Hepatocyte (in vitro differentiated cells): ENCODE measurements at regions not wholly inside any gene's neighbourhood (a gene's known extent, or its start where the extent isn't known, plus 50 kb on each side); places are given as distances from the start of the nearest gene placed in this dataset.
"Not testable (repeated sequence)": the region's sequence is repeated elsewhere in the genome, so short reads cannot be mapped to it uniquely, and the experiment has no call there.

Experiments
- DNase-seq: peaks from one replicate; pipeline ENCODE4 v3.0.0-alpha.2; 2016; ENCODE audit warnings: low spot score
- H2AFZ ChIP-seq: fragments of 200-600 bp; sonication (generic); 2 replicates; pipeline ENCODE4 v1.6.0; 2016; ENCODE audit warnings: antibody characterized with exemption, mild to moderate bottlenecking
- H3K27ac ChIP-seq: fragments of 200-600 bp; sonication (generic); 2 replicates; pipeline ENCODE4 v1.5.1; 2016; ENCODE audit warnings: mild to moderate bottlenecking
- H3K27me3 ChIP-seq: fragments of 200-600 bp; sonication (generic); 2 replicates; pipeline ENCODE4 v1.6.1; 2016
- H3K36me3 ChIP-seq: fragments of 200-600 bp; sonication (generic); replicated peaks from 2 replicates; pipeline ENCODE4 v1.5.1; 2016; ENCODE audit warnings: low read depth; ENCODE audit not compliant: insufficient read depth
- H3K4me1 ChIP-seq: fragments of 200-600 bp; sonication (generic); 2 replicates; pipeline ENCODE4 v1.5.1; 2016; ENCODE audit warnings: mild to moderate bottlenecking, moderate library complexity; ENCODE audit not compliant: insufficient read depth
- H3K4me2 ChIP-seq: fragments of 200-600 bp; sonication (generic); 2 replicates; pipeline ENCODE4 v1.6.0; 2016
- H3K4me3 ChIP-seq: fragments of 200-600 bp; sonication (generic); 2 replicates; pipeline ENCODE4 v1.5.1; 2016; ENCODE audit warnings: mild to moderate bottlenecking
- H3K79me2 ChIP-seq: fragments of 200-600 bp; sonication (generic); 2 replicates; pipeline ENCODE4 v1.6.0; 2017; ENCODE audit warnings: mild to moderate bottlenecking
- H3K9me2 ChIP-seq: fragments of 200-600 bp; sonication (generic); replicated peaks from 2 replicates; pipeline ENCODE4 v1.6.0; 2017; ENCODE audit warnings: mild to moderate bottlenecking; ENCODE audit not compliant: insufficient read depth
- H3K9me3 ChIP-seq: fragments of 200-600 bp; sonication (generic); 2 replicates; pipeline ENCODE4 v1.5.1; 2016; ENCODE audit warnings: low read depth, mild to moderate bottlenecking
- H4K20me1 ChIP-seq: fragments of 200-600 bp; sonication (generic); 2 replicates; pipeline ENCODE4 v1.6.0; 2016; ENCODE audit warnings: mild to moderate bottlenecking; ENCODE audit not compliant: insufficient read depth, poor library complexity, severe bottlenecking
- EZH2 ChIP-seq: fragments of 200-600 bp; sonication (generic); IDR thresholded peaks from 2 replicates; pipeline ENCODE4 v1.6.1; 2016; ENCODE audit warnings: antibody characterized with exemption, mild to moderate bottlenecking, borderline replicate concordance
- EZH2phosphoT487 ChIP-seq: fragments of 200-600 bp; sonication (generic); IDR thresholded peaks from one replicate; pipeline ENCODE4 v1.6.1; 2018; ENCODE audit warnings: antibody characterized with exemption, mild to moderate bottlenecking, low read depth, moderate library complexity; ENCODE audit not compliant: unreplicated experiment, severe bottlenecking
- WGBS: methylation state at CpG from one replicate; pipeline ENCODE4 v1.1.6; 2016; ENCODE audit warnings: low lambda C conversion rate; ENCODE audit errors: missing lambda C conversion rate; 5-methylcytosine and 5-hydroxymethylcytosine counted together
- TF ChIP-seq, protein P1 (sequence below): fragments of 200-600 bp; sonication (generic); IDR thresholded peaks from 2 replicates; pipeline ENCODE4 v1.5.1; 2016; ENCODE audit warnings: antibody characterized with exemption, mild to moderate bottlenecking; ENCODE audit not compliant: poor library complexity

DNA sequence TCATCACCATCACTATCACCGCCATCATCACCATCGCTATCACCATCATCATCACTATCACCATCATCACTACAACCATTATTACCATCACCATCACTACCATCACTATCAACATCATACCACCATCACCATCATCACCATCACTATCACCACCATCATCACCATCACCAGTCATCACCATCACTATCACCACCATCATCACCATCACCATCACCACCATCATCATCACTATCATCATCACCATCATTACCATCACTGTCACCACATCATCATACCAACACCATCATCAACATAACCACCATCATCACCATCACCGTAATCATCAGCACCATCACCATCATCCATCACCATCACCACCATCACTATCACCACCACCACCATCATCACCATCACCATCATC lies 213.8 kb downstream of the ALG10 start:
- H3K4me2 ChIP-seq, result no peak overlapping the region
- no peaks in the 10 kb centered on the region for H3K4me1 ChIP-seq
- H3K9me3 ChIP-seq, result no peaks in the 10 kb centered on the region
- 95% methylated on average over 3 of the region's 3 CpGs for WGBS
- no peaks in the 10 kb centered on the region for H4K20me1 ChIP-seq
- no peaks in the 10 kb centered on the region for H3K27me3 ChIP-seq
- H3K79me2 ChIP-seq, result no peaks in the 10 kb centered on the region
- no peaks in the 10 kb centered on the region for H3K36me3 ChIP-seq
- H2AFZ ChIP-seq, result no peak overlapping the region
- H3K9me2 ChIP-seq, result no peaks in the 10 kb centered on the region
- no peak for DNase-seq
- no peak for TF ChIP-seq EZH2phosphoT487
- no peak for TF ChIP-seq EZH2
- TF ChIP-seq, protein P1, sequence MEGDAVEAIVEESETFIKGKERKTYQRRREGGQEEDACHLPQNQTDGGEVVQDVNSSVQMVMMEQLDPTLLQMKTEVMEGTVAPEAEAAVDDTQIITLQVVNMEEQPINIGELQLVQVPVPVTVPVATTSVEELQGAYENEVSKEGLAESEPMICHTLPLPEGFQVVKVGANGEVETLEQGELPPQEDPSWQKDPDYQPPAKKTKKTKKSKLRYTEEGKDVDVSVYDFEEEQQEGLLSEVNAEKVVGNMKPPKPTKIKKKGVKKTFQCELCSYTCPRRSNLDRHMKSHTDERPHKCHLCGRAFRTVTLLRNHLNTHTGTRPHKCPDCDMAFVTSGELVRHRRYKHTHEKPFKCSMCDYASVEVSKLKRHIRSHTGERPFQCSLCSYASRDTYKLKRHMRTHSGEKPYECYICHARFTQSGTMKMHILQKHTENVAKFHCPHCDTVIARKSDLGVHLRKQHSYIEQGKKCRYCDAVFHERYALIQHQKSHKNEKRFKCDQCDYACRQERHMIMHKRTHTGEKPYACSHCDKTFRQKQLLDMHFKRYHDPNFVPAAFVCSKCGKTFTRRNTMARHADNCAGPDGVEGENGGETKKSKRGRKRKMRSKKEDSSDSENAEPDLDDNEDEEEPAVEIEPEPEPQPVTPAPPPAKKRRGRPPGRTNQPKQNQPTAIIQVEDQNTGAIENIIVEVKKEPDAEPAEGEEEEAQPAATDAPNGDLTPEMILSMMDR, result no peak
- H3K27ac ChIP-seq, result no peak overlapping the region
- H3K4me3 ChIP-seq, result no peak overlapping the region

DNA sequence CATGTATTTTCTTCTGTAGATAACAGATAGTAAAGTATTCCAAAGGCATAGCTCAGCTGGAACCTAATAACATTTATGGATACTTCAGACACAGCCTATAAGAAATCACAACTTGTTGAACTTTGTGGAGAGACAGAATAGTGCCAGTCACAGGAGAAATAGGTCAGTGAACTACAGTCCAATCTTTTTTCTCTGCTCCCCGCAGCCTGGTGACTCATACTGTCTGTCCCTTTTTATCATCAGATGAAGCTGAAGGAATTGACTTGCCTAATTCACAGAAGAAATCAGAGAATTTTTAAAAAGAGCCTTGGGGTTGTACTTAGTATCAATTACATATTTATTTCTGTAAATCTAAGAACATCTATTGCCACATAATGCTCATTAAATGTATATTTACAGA lies 222.3 kb downstream of the ALG10 start:
- Histone ChIP-seq H3K4me2 (no peak overlapping the region), H3K9me2 (no peaks in the 10 kb centered on the region), H2AFZ (no peak overlapping the region), H3K4me1 (no peaks in the 10 kb centered on the region), H3K27me3 (no peaks in the 10 kb centered on the region), H3K27ac (no peak overlapping the region), H4K20me1 (no peaks in the 10 kb centered on the region), H3K9me3 (no peaks in the 10 kb centered on the region), H3K36me3 (no peaks in the 10 kb centered on the region), H3K79me2 (no peaks in the 10 kb centered on the region), H3K4me3 (no peak overlapping the region)
- TF ChIP-seq EZH2phosphoT487 (no peak), EZH2 (no peak)
- TF ChIP-seq, protein P1, result no peak
- no peak for DNase-seq
- WGBS, result 67% methylated on average over 1 of the region's 1 CpG

DNA sequence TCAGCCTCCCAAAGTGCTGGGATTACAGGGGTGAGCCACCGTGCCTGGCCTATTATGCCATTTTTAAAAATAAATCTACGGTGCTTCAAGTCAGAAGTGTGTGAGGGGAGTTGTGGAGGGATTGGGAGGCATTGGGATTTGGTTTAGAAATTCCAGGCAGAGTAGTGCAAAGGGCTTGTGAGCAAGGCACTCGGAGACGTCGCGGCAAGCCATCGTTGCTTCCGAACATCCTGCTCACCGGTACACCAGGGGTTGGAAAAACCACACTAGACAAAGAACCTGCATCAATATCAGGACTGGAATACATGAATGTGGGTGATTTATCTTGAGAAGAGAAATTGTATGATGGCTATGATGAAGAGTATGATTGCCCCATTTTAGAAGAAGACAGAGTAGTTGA lies 227.0 kb downstream of the ALG10 start:
- no peaks in the 10 kb centered on the region for H3K4me1 ChIP-seq
- TF ChIP-seq EZH2phosphoT487 (no peak), EZH2 (no peak)
- TF ChIP-seq, protein P1, result no peak
- H3K36me3 ChIP-seq, result no peaks in the 10 kb centered on the region
- no peaks in the 10 kb centered on the region for H4K20me1 ChIP-seq
- no peaks in the 10 kb centered on the region for H3K79me2 ChIP-seq
- no peaks in the 10 kb centered on the region for H3K9me3 ChIP-seq
- no peaks in the 10 kb centered on the region for H3K9me2 ChIP-seq
- no peak overlapping the region for H2AFZ ChIP-seq
- 92% methylated on average over 9 of the region's 9 CpGs for WGBS
- no peak overlapping the region for H3K4me2 ChIP-seq
- no peak overlapping the region for H3K4me3 ChIP-seq
- no peak overlapping the region for H3K27ac ChIP-seq
- DNase-seq, result no peak
- no peaks in the 10 kb centered on the region for H3K27me3 ChIP-seq

DNA sequence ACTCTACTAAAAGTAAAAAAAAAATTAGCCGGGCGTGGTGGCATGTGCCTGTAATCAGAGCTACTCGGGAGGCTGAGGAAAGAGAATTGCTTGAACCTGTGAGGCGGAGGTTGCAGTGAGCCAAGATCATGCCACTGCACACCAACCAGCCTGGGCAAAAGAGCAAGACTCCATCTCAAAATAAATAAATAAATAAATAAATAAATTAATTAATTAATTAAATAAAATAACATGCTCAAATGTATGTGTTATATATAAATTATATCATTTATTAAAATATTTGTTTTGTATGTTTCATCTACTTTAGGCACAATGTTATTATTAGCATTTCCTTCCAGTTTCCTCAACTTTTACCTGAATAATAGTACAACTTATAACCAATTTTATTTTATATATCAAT lies 229.6 kb downstream of the ALG10 start:
- H4K20me1 ChIP-seq, H3K36me3 ChIP-seq, H3K27ac ChIP-seq, H2AFZ ChIP-seq, DNase-seq, H3K4me3 ChIP-seq, H3K9me3 ChIP-seq, H3K4me1 ChIP-seq, H3K9me2 ChIP-seq, H3K27me3 ChIP-seq, H3K79me2 ChIP-seq, H3K4me2 ChIP-seq: not testable (repeated sequence)
- WGBS, result 91% methylated on average over 4 of the region's 4 CpGs
